ENCODE measurements at regions not wholly inside any gene's neighbourhood (a gene's known extent, or its start where the extent isn't known, plus 50 kb on each side); places are given as distances from the start of the nearest gene placed in this dataset.

DNA sequence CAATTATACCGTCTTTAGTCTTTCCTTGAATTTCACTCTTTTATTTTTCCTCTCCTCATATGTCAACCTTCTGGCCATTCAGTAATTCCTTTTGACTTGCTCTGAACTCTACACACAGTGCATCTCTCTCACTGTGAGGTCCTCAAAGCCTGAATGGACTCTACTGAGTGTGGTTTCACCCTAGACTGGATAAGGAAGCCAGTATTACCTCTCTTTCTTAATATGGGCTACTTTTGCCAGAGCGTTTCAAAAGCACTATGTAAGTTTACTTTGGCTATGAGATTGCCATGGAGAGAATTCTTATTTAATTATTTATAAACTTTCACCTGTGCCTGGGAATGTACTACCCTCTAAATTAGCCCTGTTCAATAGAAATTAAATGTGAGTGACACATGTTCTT is 343.5 kb upstream of the DDHD1 start:
- TF ChIP-seq PAX5 (IDR thresholded peaks at IDR 0.05; ENCODE audit: insufficient read depth, low read length, severe bottlenecking): no peak
- TF ChIP-seq TAF1 (IDR thresholded peaks at IDR 0.05; ENCODE audit: low read depth, low read length): no peak
- TF ChIP-seq POU2F2 (IDR thresholded peaks at IDR 0.05; ENCODE audit: low read depth, low read length): no peak
- no peak for TF ChIP-seq POLR2AphosphoS5 (IDR thresholded peaks at IDR 0.05; ENCODE audit: low read depth, low read length)
- no peak for TF ChIP-seq SPI1 (IDR thresholded peaks at IDR 0.05; ENCODE audit: low read depth, low read length)
- TF ChIP-seq POLR2A (IDR thresholded peaks at IDR 0.05; ENCODE audit: low read depth, low read length): no peak
- DNase-seq (ENCODE audit: insufficient read length, low spot score): no peak
- no peak for FAIRE-seq

DNA sequence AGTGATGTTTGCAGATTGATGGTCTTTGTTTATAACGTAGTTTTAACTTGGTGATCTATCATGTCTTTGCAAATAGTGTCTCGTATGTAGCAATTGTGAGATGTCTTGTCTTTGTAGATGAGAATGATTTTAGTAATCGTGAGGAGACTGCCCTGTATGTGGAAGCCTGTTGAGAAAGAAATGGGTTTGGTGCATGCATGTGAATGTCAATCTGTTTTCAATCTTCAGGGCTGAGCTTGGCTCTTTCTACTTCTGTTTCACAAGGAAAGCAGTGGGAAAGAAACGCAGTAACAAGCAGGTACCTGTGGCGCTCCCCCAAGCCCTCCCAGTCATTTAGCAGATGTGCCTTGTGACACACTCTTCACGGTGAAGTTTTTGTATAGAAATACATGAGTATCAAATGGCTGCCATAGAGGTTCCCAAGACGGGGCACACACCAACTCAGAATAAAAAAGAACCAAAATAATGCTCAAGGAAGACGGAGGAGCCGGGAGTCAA is 342.8 kb upstream of the DDHD1 start:
- no peak for FAIRE-seq
- no peak for TF ChIP-seq POLR2AphosphoS5 (IDR thresholded peaks at IDR 0.05; ENCODE audit: low read depth, low read length)
- TF ChIP-seq TAF1 (IDR thresholded peaks at IDR 0.05; ENCODE audit: low read depth, low read length): no peak
- no peak for TF ChIP-seq POU2F2 (IDR thresholded peaks at IDR 0.05; ENCODE audit: low read depth, low read length)
- TF ChIP-seq PAX5 (IDR thresholded peaks at IDR 0.05; ENCODE audit: insufficient read depth, low read length, severe bottlenecking): no peak
- no peak for TF ChIP-seq SPI1 (IDR thresholded peaks at IDR 0.05; ENCODE audit: low read depth, low read length)
- no peak for TF ChIP-seq POLR2A (IDR thresholded peaks at IDR 0.05; ENCODE audit: low read depth, low read length)

DNA sequence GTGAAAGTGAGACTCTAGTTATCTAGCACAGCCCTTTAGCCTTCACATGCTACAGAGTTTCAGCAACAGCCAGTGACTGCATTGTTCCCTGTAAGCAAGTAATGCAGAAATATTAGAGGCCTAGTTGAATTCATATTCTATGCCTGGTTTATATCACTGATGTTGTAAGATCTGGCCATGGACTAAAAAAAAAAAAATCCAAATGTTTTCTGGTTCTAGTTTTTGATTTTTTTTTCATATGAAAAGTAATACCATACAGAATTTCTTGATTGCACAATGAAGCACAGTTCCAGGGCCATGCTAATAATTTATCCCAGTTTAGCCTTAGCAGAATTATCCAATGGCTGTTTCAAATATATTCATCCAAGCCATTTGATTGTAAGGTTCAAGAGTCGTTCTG is 341.5 kb upstream of the DDHD1 start:
- DNase-seq (ENCODE audit: insufficient read length, low spot score): no peak
- FAIRE-seq: no peak
- TF ChIP-seq POLR2AphosphoS5 (IDR thresholded peaks at IDR 0.05; ENCODE audit: low read depth, low read length) (no peak), POU2F2 (IDR thresholded peaks at IDR 0.05; ENCODE audit: low read depth, low read length) (no peak), PAX5 (IDR thresholded peaks at IDR 0.05; ENCODE audit: insufficient read depth, low read length, severe bottlenecking) (no peak), SPI1 (IDR thresholded peaks at IDR 0.05; ENCODE audit: low read depth, low read length) (no peak), POLR2A (IDR thresholded peaks at IDR 0.05; ENCODE audit: low read depth, low read length) (no peak), TAF1 (IDR thresholded peaks at IDR 0.05; ENCODE audit: low read depth, low read length) (no peak)

More for the DNA sequence above, 342.8 kb upstream of the DDHD1 start:
- DNase-seq (ENCODE audit: insufficient read length, low spot score): no peak

DNA sequence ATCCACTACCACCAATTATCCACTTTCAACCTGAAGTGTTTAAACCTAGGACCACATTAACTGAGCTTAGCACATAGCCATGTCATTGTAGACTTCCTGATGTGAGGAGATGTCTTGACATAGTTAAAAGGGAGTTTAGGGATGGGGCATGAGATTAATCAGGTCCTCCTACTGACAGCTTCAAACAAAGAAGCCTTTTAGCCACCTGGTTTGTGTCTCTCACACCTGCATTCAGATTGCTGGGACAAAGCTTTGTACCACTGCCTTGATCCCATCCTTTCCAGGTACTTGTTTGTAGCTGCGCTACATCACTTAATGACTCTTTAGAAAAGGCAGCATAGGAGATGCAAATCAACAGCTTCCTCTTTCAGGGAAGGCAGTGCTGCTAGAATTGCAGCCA is 340.7 kb upstream of the DDHD1 start:
- TF ChIP-seq TAF1 (IDR thresholded peaks at IDR 0.05; ENCODE audit: low read depth, low read length): no peak
- TF ChIP-seq POLR2AphosphoS5 (IDR thresholded peaks at IDR 0.05; ENCODE audit: low read depth, low read length): no peak
- no peak for TF ChIP-seq POLR2A (IDR thresholded peaks at IDR 0.05; ENCODE audit: low read depth, low read length)
- TF ChIP-seq PAX5 (IDR thresholded peaks at IDR 0.05; ENCODE audit: insufficient read depth, low read length, severe bottlenecking): no peak
- TF ChIP-seq POU2F2 (IDR thresholded peaks at IDR 0.05; ENCODE audit: low read depth, low read length): no peak
- TF ChIP-seq SPI1 (IDR thresholded peaks at IDR 0.05; ENCODE audit: low read depth, low read length): no peak
- DNase-seq (ENCODE audit: insufficient read length, low spot score): no peak
- no peak for FAIRE-seq

DNA sequence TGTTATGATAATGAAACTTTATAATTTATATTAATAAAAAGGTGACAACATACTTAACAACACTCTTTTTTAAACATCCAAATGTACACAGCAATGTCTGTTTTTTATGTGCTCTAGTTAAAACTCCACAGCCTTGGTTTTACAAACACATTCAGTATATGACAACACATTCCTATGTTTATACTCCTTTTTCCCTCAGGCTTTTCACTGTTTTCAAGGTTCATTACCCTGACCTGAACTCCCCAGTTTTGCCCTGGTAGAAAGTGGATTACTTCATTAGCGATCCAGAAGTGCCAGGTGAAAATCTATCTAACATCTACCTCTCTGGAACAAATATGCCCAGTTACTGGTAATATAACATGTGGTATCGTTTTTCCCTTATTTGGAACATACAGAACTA is 340.2 kb upstream of the DDHD1 start:
- DNase-seq (ENCODE audit: insufficient read length, low spot score) (no peak), FAIRE-seq (no peak)
- TF ChIP-seq POU2F2 (IDR thresholded peaks at IDR 0.05; ENCODE audit: low read depth, low read length): no peak
- TF ChIP-seq PAX5 (IDR thresholded peaks at IDR 0.05; ENCODE audit: insufficient read depth, low read length, severe bottlenecking): no peak
- no peak for TF ChIP-seq POLR2A (IDR thresholded peaks at IDR 0.05; ENCODE audit: low read depth, low read length)
- no peak for TF ChIP-seq TAF1 (IDR thresholded peaks at IDR 0.05; ENCODE audit: low read depth, low read length)
- TF ChIP-seq POLR2AphosphoS5 (IDR thresholded peaks at IDR 0.05; ENCODE audit: low read depth, low read length): no peak
- no peak for TF ChIP-seq SPI1 (IDR thresholded peaks at IDR 0.05; ENCODE audit: low read depth, low read length)

DNA sequence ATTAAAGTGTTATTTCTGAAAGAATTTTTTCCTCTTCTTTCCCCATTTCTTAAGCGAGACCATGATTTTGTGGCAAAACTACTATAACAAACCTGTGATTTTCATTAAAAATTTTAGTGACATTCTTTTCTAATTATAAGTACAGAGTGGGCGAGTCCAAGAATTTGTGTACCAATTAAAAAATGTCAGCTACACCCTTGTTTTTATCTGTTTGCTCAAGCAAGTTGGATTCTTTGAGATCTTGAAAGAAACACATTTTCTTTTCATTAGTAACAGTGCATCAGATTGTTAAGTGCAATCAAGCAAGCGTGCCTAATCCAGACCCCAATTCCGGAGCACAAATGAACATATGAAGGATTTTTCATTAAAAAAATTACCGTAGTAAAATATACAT is 338.8 kb upstream of the DDHD1 start:
- DNase-seq (ENCODE audit: insufficient read length, low spot score) (no peak), FAIRE-seq (no peak)
- TF ChIP-seq SPI1 (IDR thresholded peaks at IDR 0.05; ENCODE audit: low read depth, low read length): no peak
- no peak for TF ChIP-seq TAF1 (IDR thresholded peaks at IDR 0.05; ENCODE audit: low read depth, low read length)
- no peak for TF ChIP-seq POU2F2 (IDR thresholded peaks at IDR 0.05; ENCODE audit: low read depth, low read length)
- TF ChIP-seq PAX5 (IDR thresholded peaks at IDR 0.05; ENCODE audit: insufficient read depth, low read length, severe bottlenecking): no peak
- no peak for TF ChIP-seq POLR2AphosphoS5 (IDR thresholded peaks at IDR 0.05; ENCODE audit: low read depth, low read length)
- TF ChIP-seq POLR2A (IDR thresholded peaks at IDR 0.05; ENCODE audit: low read depth, low read length): no peak

DNA sequence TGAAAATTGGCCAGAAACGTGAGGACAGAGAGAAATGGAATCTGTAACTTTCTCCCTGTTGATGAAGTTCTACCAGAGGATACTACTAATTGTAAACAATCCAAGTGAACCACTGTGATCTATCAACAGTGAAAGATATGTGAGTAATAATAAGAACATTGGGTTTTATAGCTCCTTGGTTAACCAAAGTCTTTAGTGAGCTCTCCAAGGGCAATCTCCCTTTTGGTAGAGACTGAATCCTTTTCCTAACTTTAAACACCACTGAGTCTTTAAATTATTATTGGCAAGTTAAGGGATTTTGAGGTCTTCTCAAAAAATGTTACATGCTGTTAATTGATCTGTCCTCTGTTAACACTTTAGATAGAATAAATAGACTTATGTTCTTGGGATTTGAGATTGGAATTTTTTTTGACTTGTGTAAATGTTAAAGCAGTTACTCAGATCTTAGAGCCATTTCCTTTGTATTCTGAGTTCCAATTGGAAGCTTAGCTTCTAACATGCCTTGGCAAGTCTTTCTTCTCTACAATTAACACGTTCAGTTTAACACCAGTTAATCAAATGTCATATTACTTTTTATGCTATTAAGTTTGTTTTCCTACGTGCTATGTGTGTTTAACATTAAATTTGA is 338.2 kb upstream of the DDHD1 start:
- no peak for TF ChIP-seq TAF1 (IDR thresholded peaks at IDR 0.05; ENCODE audit: low read depth, low read length)
- TF ChIP-seq POLR2A (IDR thresholded peaks at IDR 0.05; ENCODE audit: low read depth, low read length): no peak
- TF ChIP-seq SPI1 (IDR thresholded peaks at IDR 0.05; ENCODE audit: low read depth, low read length): no peak
- no peak for DNase-seq (ENCODE audit: insufficient read length, low spot score)
- no peak for FAIRE-seq

DNA sequence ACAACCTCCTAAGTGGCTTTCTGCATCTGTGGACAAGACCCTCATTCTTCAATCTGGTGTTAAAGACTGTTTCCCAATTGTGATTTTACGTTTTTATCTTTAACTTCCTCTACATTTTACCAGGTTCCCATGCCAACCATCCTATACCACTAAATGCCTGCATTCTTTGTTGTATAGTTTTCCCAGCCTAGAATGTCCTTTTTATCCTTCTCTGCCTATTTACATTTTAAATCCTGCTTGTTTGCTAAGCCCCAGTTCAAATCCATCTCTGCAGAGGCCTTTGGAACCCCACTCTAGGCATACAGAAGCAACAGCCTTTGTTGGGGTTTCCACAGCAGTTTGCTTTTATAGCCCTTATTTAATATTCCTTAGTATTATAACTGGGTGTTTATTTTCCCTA is 325.1 kb upstream of the DDHD1 start:
- DNase-seq (ENCODE audit: insufficient read length, low spot score) (no peak), FAIRE-seq (no peak)
- TF ChIP-seq TAF1 (IDR thresholded peaks at IDR 0.05; ENCODE audit: low read depth, low read length) (no peak), POLR2AphosphoS5 (IDR thresholded peaks at IDR 0.05; ENCODE audit: low read depth, low read length) (no peak), SPI1 (IDR thresholded peaks at IDR 0.05; ENCODE audit: low read depth, low read length) (no peak), POU2F2 (IDR thresholded peaks at IDR 0.05; ENCODE audit: low read depth, low read length) (no peak), POLR2A (IDR thresholded peaks at IDR 0.05; ENCODE audit: low read depth, low read length) (no peak), PAX5 (IDR thresholded peaks at IDR 0.05; ENCODE audit: insufficient read depth, low read length, severe bottlenecking) (no peak)

DNA sequence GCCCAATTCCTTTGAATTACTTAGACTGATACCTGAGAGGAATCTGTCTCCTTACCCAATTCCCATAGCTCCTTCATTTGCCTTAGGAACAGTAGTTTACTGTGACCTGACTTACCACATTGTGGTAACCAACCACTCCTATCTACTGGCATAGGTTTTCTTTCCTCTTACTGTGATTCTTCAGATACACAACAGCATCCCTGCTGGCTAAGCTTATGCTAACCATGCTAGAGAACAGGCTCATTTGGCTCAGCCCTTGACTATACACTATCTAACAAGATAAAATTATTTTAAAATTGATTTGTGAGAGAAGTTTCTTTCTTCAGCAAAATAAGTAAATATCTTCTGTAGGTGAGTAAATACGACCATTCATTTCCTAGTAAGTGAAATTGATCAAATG is 320.4 kb upstream of the DDHD1 start:
- no peak for DNase-seq (ENCODE audit: insufficient read length, low spot score)
- no peak for TF ChIP-seq POLR2A (IDR thresholded peaks at IDR 0.05; ENCODE audit: low read depth, low read length)
- TF ChIP-seq POLR2AphosphoS5 (IDR thresholded peaks at IDR 0.05; ENCODE audit: low read depth, low read length): no peak
- no peak for FAIRE-seq

DNA sequence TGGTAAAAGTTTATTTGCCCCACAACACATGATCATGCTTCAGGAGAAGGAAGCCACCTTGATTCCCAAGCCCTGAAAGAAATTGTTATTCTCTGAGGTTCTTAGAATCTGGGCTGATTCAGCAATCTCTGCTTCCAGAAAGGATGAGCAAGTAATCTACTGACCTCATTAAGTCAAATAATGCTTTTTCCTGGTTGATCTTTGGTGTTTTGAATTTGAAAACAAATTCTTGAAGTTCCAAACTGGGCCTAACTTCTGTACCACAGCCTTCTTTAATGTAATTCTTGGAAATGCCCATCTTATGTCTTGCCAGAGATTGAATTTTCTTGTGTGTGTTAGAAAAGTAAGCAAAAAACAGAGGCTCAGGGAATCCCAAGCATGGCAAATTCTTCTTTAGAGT is 319.2 kb upstream of the DDHD1 start:
- TF ChIP-seq TAF1 (IDR thresholded peaks at IDR 0.05; ENCODE audit: low read depth, low read length): no peak
- no peak for TF ChIP-seq POLR2A (IDR thresholded peaks at IDR 0.05; ENCODE audit: low read depth, low read length)
- TF ChIP-seq POLR2AphosphoS5 (IDR thresholded peaks at IDR 0.05; ENCODE audit: low read depth, low read length): no peak
- no peak for TF ChIP-seq PAX5 (IDR thresholded peaks at IDR 0.05; ENCODE audit: insufficient read depth, low read length, severe bottlenecking)
- no peak for TF ChIP-seq SPI1 (IDR thresholded peaks at IDR 0.05; ENCODE audit: low read depth, low read length)
- TF ChIP-seq POU2F2 (IDR thresholded peaks at IDR 0.05; ENCODE audit: low read depth, low read length): no peak
- FAIRE-seq (no peak), DNase-seq (ENCODE audit: insufficient read length, low spot score) (no peak)
